ENCODE measurements at regions not wholly inside any gene's neighbourhood (a gene's known extent, or its start where the extent isn't known, plus 50 kb on each side); places are given as distances from the start of the nearest gene placed in this dataset.

- DNase-seq (ENCODE audit: low read depth): no peak
- TF ChIP-seq CTCF (IDR thresholded peaks at IDR 0.05; ENCODE audit: control insufficient read depth, insufficient read depth, low read depth, low read length, missing control alignments): no peak
- H3K4me3 ChIP-seq (ENCODE audit: control insufficient read depth, low read depth, low read length): no peak overlapping the region
Measured at GRCh38 chr14:77985211-77985615, 185.0 kb upstream of the NRXN3 start.

GRCh38 chr14:77986773-77987172, 183.4 kb upstream of the NRXN3 start:
- DNase-seq (ENCODE audit: low read depth): no peak
- no peak for TF ChIP-seq CTCF (IDR thresholded peaks at IDR 0.05; ENCODE audit: control insufficient read depth, insufficient read depth, low read depth, low read length, missing control alignments)
- no peak overlapping the region for H3K4me3 ChIP-seq (ENCODE audit: control insufficient read depth, low read depth, low read length)

- no peak for DNase-seq (ENCODE audit: low read depth)
- no peak for TF ChIP-seq CTCF (IDR thresholded peaks at IDR 0.05; ENCODE audit: control insufficient read depth, insufficient read depth, low read depth, low read length, missing control alignments)
Measured at GRCh38 chr14:77988096-77988870, 181.9 kb upstream of the NRXN3 start.

GRCh38 chr14:77988970-77989369, 181.2 kb upstream of the NRXN3 start:
- no peak for TF ChIP-seq CTCF (IDR thresholded peaks at IDR 0.05; ENCODE audit: control insufficient read depth, insufficient read depth, low read depth, low read length, missing control alignments)
- peak; percentile 47 for DNase-seq (ENCODE audit: low read depth)
- H3K4me3 ChIP-seq (ENCODE audit: control insufficient read depth, low read depth, low read length): no peak overlapping the region

More at GRCh38 chr14:77988096-77988870, 181.9 kb upstream of the NRXN3 start:
- H3K4me3 ChIP-seq (ENCODE audit: control insufficient read depth, low read depth, low read length): no peak overlapping the region

- TF ChIP-seq CTCF (IDR thresholded peaks at IDR 0.05; ENCODE audit: control insufficient read depth, insufficient read depth, low read depth, low read length, missing control alignments): no peak
- no peak for DNase-seq (ENCODE audit: low read depth)
Measured at GRCh38 chr14:77989441-77989991, 180.7 kb upstream of the NRXN3 start.

GRCh38 chr14:77990337-77990736, 179.8 kb upstream of the NRXN3 start:
- H3K4me3 ChIP-seq (ENCODE audit: control insufficient read depth, low read depth, low read length): no peak overlapping the region
- TF ChIP-seq CTCF (IDR thresholded peaks at IDR 0.05; ENCODE audit: control insufficient read depth, insufficient read depth, low read depth, low read length, missing control alignments): no peak
- no peak for DNase-seq (ENCODE audit: low read depth)

More at GRCh38 chr14:77989441-77989991, 180.7 kb upstream of the NRXN3 start:
- H3K4me3 ChIP-seq (ENCODE audit: control insufficient read depth, low read depth, low read length): no peak overlapping the region
